H1 (cell line): ENCODE measurements at regions not wholly inside any gene's neighbourhood (a gene's known extent, or its start where the extent isn't known, plus 50 kb on each side); places are given as distances from the start of the nearest gene placed in this dataset.

ENCODE experiments used
- CHD2 ChIP-seq: IDR thresholded peaks from 2 replicates; pipeline ENCODE4 v1.6.1; 2012; ENCODE audit warnings: low read length, improper control_type of control experiment
- EZH2 ChIP-seq: fragments of 200-600 bp; sonication (generic); IDR thresholded peaks from 2 replicates; pipeline ENCODE4 v1.7.1; 2012; ENCODE audit warnings: low read depth, mild to moderate bottlenecking, moderate library complexity, low read length, inconsistent platforms; ENCODE audit not compliant: severe bottlenecking
- RAD21 ChIP-seq, 2 experiments: IDR thresholded peaks in 1 of 2; conservative IDR thresholded peaks in 1 of 2; 2 replicates each; pipeline ENCODE4 v1.6.1; 2011; ENCODE audit warnings: low read depth in 2 of 2, low read length in 2 of 2, improper control_type of control experiment in 1 of 2, inconsistent platforms in 1 of 2, mild to moderate bottlenecking in 1 of 2, moderate library complexity in 1 of 2
- SIN3A ChIP-seq, 2 experiments: IDR thresholded peaks in 1 of 2; conservative IDR thresholded peaks in 1 of 2; 2 replicates each; pipeline ENCODE4 v1.6.1; 2011 to 2012; ENCODE audit warnings: low read length in 2 of 2, improper control_type of control experiment in 1 of 2, low read depth in 1 of 2, mild to moderate bottlenecking in 1 of 2
- TF ChIP-seq, protein P1 (sequence below), 3 experiments: IDR thresholded peaks; 1 replicate in 2 of 3; 2 replicates in 1 of 3; pipeline versions ENCODE4 v1.5.1 to v1.6.1; 2011; ENCODE audit warnings: low read length in 3 of 3, mild to moderate bottlenecking in 3 of 3, inconsistent platforms in 2 of 3, low read depth in 1 of 3, moderate library complexity in 1 of 3; ENCODE audit not compliant: insufficient read depth in 1 of 3; ENCODE audit errors: control extremely low read depth in 1 of 3

DNA sequence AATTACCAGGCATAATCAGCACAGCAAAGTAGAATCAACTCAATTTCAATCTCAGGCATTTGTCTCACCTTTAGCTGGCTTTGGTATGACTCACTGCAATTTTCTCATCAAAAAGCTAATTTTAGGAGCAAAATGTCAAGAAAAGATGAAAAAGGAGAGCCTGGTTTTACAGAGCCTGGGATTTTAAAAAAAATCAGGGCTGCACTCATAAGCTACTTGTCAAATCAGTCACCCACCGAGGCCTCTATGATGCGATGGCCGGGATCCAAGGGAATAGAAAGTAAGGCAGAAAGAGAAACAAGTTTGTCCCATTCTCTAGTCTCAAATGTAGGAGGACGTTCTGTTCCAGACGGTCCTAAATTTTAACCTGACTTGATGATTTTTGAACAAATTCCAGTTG lies 170.9 kb downstream of the SOCS6 start:
- no peak for TF ChIP-seq RAD21 (IDR thresholded peaks at IDR 0.05 in 1 of 2, conservative IDR thresholded peaks at IDR 0.05 in 1 of 2; ENCODE audit: low read depth in 2 of 2, low read length in 2 of 2)
- TF ChIP-seq, protein P1, sequence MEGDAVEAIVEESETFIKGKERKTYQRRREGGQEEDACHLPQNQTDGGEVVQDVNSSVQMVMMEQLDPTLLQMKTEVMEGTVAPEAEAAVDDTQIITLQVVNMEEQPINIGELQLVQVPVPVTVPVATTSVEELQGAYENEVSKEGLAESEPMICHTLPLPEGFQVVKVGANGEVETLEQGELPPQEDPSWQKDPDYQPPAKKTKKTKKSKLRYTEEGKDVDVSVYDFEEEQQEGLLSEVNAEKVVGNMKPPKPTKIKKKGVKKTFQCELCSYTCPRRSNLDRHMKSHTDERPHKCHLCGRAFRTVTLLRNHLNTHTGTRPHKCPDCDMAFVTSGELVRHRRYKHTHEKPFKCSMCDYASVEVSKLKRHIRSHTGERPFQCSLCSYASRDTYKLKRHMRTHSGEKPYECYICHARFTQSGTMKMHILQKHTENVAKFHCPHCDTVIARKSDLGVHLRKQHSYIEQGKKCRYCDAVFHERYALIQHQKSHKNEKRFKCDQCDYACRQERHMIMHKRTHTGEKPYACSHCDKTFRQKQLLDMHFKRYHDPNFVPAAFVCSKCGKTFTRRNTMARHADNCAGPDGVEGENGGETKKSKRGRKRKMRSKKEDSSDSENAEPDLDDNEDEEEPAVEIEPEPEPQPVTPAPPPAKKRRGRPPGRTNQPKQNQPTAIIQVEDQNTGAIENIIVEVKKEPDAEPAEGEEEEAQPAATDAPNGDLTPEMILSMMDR (IDR thresholded peaks at IDR 0.05; ENCODE audit: control extremely low read depth in 1 of 3, insufficient read depth in 1 of 3, low read depth in 1 of 3, low read length in 3 of 3) = no peak
- no peak for TF ChIP-seq EZH2
- TF ChIP-seq SIN3A (conservative IDR thresholded peaks at IDR 0.05 in 1 of 2, IDR thresholded peaks at IDR 0.05 in 1 of 2; ENCODE audit: low read depth in 1 of 2, low read length in 2 of 2) = no peak
- TF ChIP-seq CHD2 = no peak
